ENCODE measurements at regions not wholly inside any gene's neighbourhood (a gene's known extent, or its start where the extent isn't known, plus 50 kb on each side); places are given as distances from the start of the nearest gene placed in this dataset.

GRCh38 chr13:43953370-43953769 is 73.7 kb downstream of the LACC1 start:
- TF ChIP-seq CTCF (IDR thresholded peaks at IDR 0.05 in 4 of 5, conservative IDR thresholded peaks at IDR 0.05 in 1 of 5) (no peak), POLR2A (IDR thresholded peaks at IDR 0.05) (no peak)
